ENCODE measurements at regions not wholly inside any gene's neighbourhood (a gene's known extent, or its start where the extent isn't known, plus 50 kb on each side); places are given as distances from the start of the nearest gene placed in this dataset.

DNA sequence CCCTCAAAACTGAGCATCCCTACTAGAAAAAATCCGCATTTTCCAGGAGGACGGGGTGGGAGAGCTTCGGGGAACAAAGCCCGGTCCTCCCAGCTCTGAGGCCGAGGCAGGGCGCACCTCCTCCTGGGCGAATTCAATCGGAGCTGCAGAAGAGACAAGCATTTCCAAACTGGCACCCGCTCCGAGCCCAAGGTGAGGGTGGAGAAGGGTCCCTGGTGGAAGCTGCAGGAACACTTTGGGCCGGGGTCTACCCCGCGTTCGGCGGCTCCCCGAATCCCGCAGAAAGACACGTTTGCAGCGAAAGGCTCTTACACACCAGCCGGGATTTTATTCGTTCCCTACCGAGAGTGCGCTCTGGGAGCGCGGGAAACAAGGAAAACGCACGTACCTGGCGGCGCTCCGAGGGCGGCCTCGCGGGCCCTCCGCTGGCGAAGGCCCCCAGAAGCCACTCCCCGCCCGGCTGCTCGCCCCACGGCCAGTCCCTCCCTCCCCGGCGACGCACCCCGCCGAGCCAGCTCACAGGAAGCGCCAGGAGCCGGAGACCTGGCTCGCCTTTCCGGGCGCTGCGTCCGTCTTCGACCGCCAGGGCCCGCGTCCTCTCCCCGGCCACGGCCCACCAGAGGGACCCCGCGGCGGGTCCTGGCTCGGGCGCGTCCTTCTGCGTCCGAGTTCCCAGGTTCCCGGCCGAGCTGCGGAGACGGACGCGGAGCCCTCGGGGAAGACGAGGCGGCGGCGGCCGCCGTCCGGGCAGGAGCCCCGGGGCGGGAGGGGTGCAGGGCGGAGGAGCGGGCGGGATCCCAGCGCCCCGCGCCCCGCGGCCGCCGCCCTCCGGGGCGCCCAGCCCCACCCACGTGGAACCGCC lies 49.8 kb upstream of the BAHCC1 start:
- TF ChIP-seq, protein P1, sequence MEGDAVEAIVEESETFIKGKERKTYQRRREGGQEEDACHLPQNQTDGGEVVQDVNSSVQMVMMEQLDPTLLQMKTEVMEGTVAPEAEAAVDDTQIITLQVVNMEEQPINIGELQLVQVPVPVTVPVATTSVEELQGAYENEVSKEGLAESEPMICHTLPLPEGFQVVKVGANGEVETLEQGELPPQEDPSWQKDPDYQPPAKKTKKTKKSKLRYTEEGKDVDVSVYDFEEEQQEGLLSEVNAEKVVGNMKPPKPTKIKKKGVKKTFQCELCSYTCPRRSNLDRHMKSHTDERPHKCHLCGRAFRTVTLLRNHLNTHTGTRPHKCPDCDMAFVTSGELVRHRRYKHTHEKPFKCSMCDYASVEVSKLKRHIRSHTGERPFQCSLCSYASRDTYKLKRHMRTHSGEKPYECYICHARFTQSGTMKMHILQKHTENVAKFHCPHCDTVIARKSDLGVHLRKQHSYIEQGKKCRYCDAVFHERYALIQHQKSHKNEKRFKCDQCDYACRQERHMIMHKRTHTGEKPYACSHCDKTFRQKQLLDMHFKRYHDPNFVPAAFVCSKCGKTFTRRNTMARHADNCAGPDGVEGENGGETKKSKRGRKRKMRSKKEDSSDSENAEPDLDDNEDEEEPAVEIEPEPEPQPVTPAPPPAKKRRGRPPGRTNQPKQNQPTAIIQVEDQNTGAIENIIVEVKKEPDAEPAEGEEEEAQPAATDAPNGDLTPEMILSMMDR (conservative IDR thresholded peaks at IDR 0.05; ENCODE audit: control insufficient read depth, insufficient read depth, low read depth, low read length): no peak
- DNase-seq (ENCODE audit: low read depth): peak; percentile 87
- H3K4me3 ChIP-seq (ENCODE audit: control insufficient read depth, low read depth, low read length): peak overlapping the region; percentile 95
